ENCODE measurements at regions not wholly inside any gene's neighbourhood (a gene's known extent, or its start where the extent isn't known, plus 50 kb on each side); places are given as distances from the start of the nearest gene placed in this dataset.

GRCh38 chr5:8694545-8694944 lies 825.6 kb downstream of the MTRR start:
- Mint-ChIP-seq H3K36me3 (peaks cover 2% of the 10 kb centered on the region), H3K4me1 (ENCODE audit: low read depth) (no peaks in the 10 kb centered on the region), H3K4me3 (no peak overlapping the region), H3K27ac (no peak overlapping the region), H3K9me3 (ENCODE audit: low read depth) (peaks cover 16% of the 10 kb centered on the region), H3K27me3 (no peaks in the 10 kb centered on the region)

GRCh38 chr5:8695902-8696845 lies 827.2 kb downstream of the MTRR start:
- Mint-ChIP-seq H3K9me3 (ENCODE audit: low read depth) (peaks cover 16% of the 10 kb centered on the region), H3K36me3 (peaks cover 2% of the 10 kb centered on the region), H3K27ac (no peak overlapping the region), H3K4me1 (ENCODE audit: low read depth) (no peaks in the 10 kb centered on the region), H3K4me3 (no peak overlapping the region), H3K27me3 (no peaks in the 10 kb centered on the region)

- peaks cover 2% of the 10 kb centered on the region for H3K36me3 Mint-ChIP-seq
- H3K4me3 Mint-ChIP-seq: no peak overlapping the region
- no peaks in the 10 kb centered on the region for H3K27me3 Mint-ChIP-seq
- H3K27ac Mint-ChIP-seq: no peak overlapping the region
- H3K4me1 Mint-ChIP-seq (ENCODE audit: low read depth): no peaks in the 10 kb centered on the region
- H3K9me3 Mint-ChIP-seq (ENCODE audit: low read depth): peaks cover 10% of the 10 kb centered on the region
Measured at GRCh38 chr5:8700222-8700621, 831.3 kb downstream of the MTRR start.

GRCh38 chr5:8700671-8701070 lies 831.7 kb downstream of the MTRR start:
- no peak overlapping the region for H3K4me3 Mint-ChIP-seq
- H3K36me3 Mint-ChIP-seq: peaks cover 2% of the 10 kb centered on the region
- H3K27me3 Mint-ChIP-seq: no peaks in the 10 kb centered on the region
- H3K27ac Mint-ChIP-seq: no peak overlapping the region
- H3K9me3 Mint-ChIP-seq (ENCODE audit: low read depth): peaks cover 5% of the 10 kb centered on the region
- H3K4me1 Mint-ChIP-seq (ENCODE audit: low read depth): no peaks in the 10 kb centered on the region

- H3K4me1 Mint-ChIP-seq (ENCODE audit: low read depth): no peaks in the 10 kb centered on the region
Measured at GRCh38 chr5:8701251-8701650, 832.3 kb downstream of the MTRR start.

GRCh38 chr5:8710426-8710930 lies 835.4 kb downstream of the SEMA5A start:
- Mint-ChIP-seq H3K4me1 (ENCODE audit: low read depth) (no peaks in the 10 kb centered on the region), H3K9me3 (ENCODE audit: low read depth) (no peaks in the 10 kb centered on the region), H3K27me3 (no peaks in the 10 kb centered on the region), H3K27ac (no peak overlapping the region), H3K36me3 (no peaks in the 10 kb centered on the region), H3K4me3 (no peak overlapping the region)

More at GRCh38 chr5:8701251-8701650, 832.3 kb downstream of the MTRR start:
- Mint-ChIP-seq H3K4me3 (no peak overlapping the region), H3K27me3 (no peaks in the 10 kb centered on the region), H3K36me3 (peaks cover 2% of the 10 kb centered on the region), H3K27ac (no peak overlapping the region), H3K9me3 (ENCODE audit: low read depth) (peaks cover 4% of the 10 kb centered on the region)

GRCh38 chr5:8714198-8714597 lies 831.7 kb downstream of the SEMA5A start:
- H3K4me1 Mint-ChIP-seq (ENCODE audit: low read depth): no peaks in the 10 kb centered on the region
- H3K4me3 Mint-ChIP-seq: no peak overlapping the region
- H3K27ac Mint-ChIP-seq: no peak overlapping the region
- H3K9me3 Mint-ChIP-seq (ENCODE audit: low read depth): no peaks in the 10 kb centered on the region
- no peaks in the 10 kb centered on the region for H3K36me3 Mint-ChIP-seq
- H3K27me3 Mint-ChIP-seq: no peaks in the 10 kb centered on the region

GRCh38 chr5:8714861-8715260 lies 831.0 kb downstream of the SEMA5A start:
- H3K36me3 Mint-ChIP-seq: no peaks in the 10 kb centered on the region
- no peaks in the 10 kb centered on the region for H3K27me3 Mint-ChIP-seq
- H3K9me3 Mint-ChIP-seq (ENCODE audit: low read depth): no peaks in the 10 kb centered on the region
- no peaks in the 10 kb centered on the region for H3K4me1 Mint-ChIP-seq (ENCODE audit: low read depth)
- H3K4me3 Mint-ChIP-seq: no peak overlapping the region
- no peak overlapping the region for H3K27ac Mint-ChIP-seq

- H3K27ac Mint-ChIP-seq: no peak overlapping the region
- H3K4me1 Mint-ChIP-seq (ENCODE audit: low read depth): no peaks in the 10 kb centered on the region
Measured at GRCh38 chr5:8719796-8720195, 826.1 kb downstream of the SEMA5A start.

GRCh38 chr5:8720506-8720905 lies 825.4 kb downstream of the SEMA5A start:
- Mint-ChIP-seq H3K4me3 (no peak overlapping the region), H3K27me3 (no peaks in the 10 kb centered on the region), H3K36me3 (no peaks in the 10 kb centered on the region)

More at GRCh38 chr5:8719796-8720195, 826.1 kb downstream of the SEMA5A start:
- H3K36me3 Mint-ChIP-seq: no peaks in the 10 kb centered on the region
- no peaks in the 10 kb centered on the region for H3K27me3 Mint-ChIP-seq
- H3K4me3 Mint-ChIP-seq: no peak overlapping the region
- no peaks in the 10 kb centered on the region for H3K9me3 Mint-ChIP-seq (ENCODE audit: low read depth)

GRCh38 chr5:8721536-8721935 lies 824.3 kb downstream of the SEMA5A start:
- H3K27me3 Mint-ChIP-seq: no peaks in the 10 kb centered on the region
- no peaks in the 10 kb centered on the region for H3K9me3 Mint-ChIP-seq (ENCODE audit: low read depth)
- H3K36me3 Mint-ChIP-seq: no peaks in the 10 kb centered on the region
- H3K4me1 Mint-ChIP-seq (ENCODE audit: low read depth): no peaks in the 10 kb centered on the region
- H3K4me3 Mint-ChIP-seq: no peak overlapping the region
- no peak overlapping the region for H3K27ac Mint-ChIP-seq

More at GRCh38 chr5:8720506-8720905, 825.4 kb downstream of the SEMA5A start:
- Mint-ChIP-seq H3K27ac (no peak overlapping the region), H3K9me3 (ENCODE audit: low read depth) (no peaks in the 10 kb centered on the region), H3K4me1 (ENCODE audit: low read depth) (no peaks in the 10 kb centered on the region)

- H3K27ac Mint-ChIP-seq: no peak overlapping the region
- H3K9me3 Mint-ChIP-seq (ENCODE audit: low read depth): no peaks in the 10 kb centered on the region
- H3K4me1 Mint-ChIP-seq (ENCODE audit: low read depth): no peaks in the 10 kb centered on the region
- no peaks in the 10 kb centered on the region for H3K36me3 Mint-ChIP-seq
- no peak overlapping the region for H3K4me3 Mint-ChIP-seq
- H3K27me3 Mint-ChIP-seq: no peaks in the 10 kb centered on the region
Measured at GRCh38 chr5:8726383-8727036, 819.4 kb downstream of the SEMA5A start.

GRCh38 chr5:8727396-8727795 lies 818.5 kb downstream of the SEMA5A start:
- no peak overlapping the region for H3K4me3 Mint-ChIP-seq
- H3K27me3 Mint-ChIP-seq: no peaks in the 10 kb centered on the region
- no peaks in the 10 kb centered on the region for H3K9me3 Mint-ChIP-seq (ENCODE audit: low read depth)
- H3K27ac Mint-ChIP-seq: no peak overlapping the region
- H3K36me3 Mint-ChIP-seq: no peaks in the 10 kb centered on the region
- H3K4me1 Mint-ChIP-seq (ENCODE audit: low read depth): no peaks in the 10 kb centered on the region

GRCh38 chr5:8729437-8729836 lies 816.4 kb downstream of the SEMA5A start:
- Mint-ChIP-seq H3K27ac (no peak overlapping the region), H3K27me3 (no peaks in the 10 kb centered on the region), H3K4me1 (ENCODE audit: low read depth) (no peaks in the 10 kb centered on the region), H3K9me3 (ENCODE audit: low read depth) (no peaks in the 10 kb centered on the region), H3K36me3 (no peaks in the 10 kb centered on the region), H3K4me3 (no peak overlapping the region)

GRCh38 chr5:8730194-8730593 lies 815.7 kb downstream of the SEMA5A start:
- no peaks in the 10 kb centered on the region for H3K27me3 Mint-ChIP-seq
- no peaks in the 10 kb centered on the region for H3K9me3 Mint-ChIP-seq (ENCODE audit: low read depth)
- H3K4me1 Mint-ChIP-seq (ENCODE audit: low read depth): no peaks in the 10 kb centered on the region
- no peak overlapping the region for H3K27ac Mint-ChIP-seq
- H3K4me3 Mint-ChIP-seq: no peak overlapping the region
- H3K36me3 Mint-ChIP-seq: no peaks in the 10 kb centered on the region

Measured in activated naive CD8-positive, alpha-beta T cell (primary cell).